G401 (cell line): ENCODE measurements at regions not wholly inside any gene's neighbourhood (a gene's known extent, or its start where the extent isn't known, plus 50 kb on each side); places are given as distances from the start of the nearest gene placed in this dataset.

Experiments used
- DNase-seq: peaks from one replicate; pipeline ENCODE4 v3.0.0-alpha.2; 2015; ENCODE audit warnings: low spot score
- in situ Hi-C: cut with HindIII; loops from 2 replicates; pipeline ENCODE4 v1.10.0; 2016; ENCODE audit warnings: low sequenced_read_pairs, mixed read lengths

DNA sequence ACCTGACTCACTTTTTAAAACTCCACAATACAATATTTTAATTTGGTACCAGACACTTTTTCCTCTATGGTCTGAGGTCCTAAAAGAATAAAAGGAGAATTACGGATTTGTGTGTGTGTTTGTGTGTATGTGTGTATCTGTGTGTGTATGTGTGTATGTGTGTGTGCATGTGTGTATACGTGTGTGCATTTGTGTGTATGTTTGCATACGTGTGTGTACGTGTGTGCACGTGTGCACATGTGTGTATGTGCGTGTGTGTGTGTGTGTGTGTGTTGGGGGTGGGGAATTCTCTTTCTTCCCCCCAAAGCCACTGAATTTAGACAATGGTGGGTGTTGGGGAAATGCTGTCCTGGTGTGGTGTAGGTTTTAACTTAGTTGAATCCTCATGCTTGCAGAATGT is 807.7 kb upstream of the SALL3 start:
- in situ Hi-C loops = no loop called here
- DNase-seq = no peak

DNA sequence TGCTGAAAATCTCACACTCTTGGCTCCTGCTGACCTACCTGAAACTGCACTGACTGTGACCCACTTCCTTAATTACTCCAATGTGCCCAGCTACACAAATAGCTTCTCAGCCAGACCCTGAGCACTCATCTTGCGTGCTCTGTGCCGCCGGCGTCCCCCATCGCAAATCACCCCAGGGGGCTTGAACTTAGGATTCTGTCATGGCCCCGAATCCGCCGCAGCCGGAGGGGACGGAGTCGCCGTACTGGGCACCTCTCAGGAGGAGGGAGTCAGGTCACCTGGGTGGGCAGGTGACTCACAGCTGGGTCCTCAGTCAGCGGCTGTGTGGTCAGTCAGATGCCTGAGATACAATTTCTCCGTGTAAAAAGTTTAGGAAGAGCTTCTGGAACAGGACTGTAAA is 804.9 kb upstream of the SALL3 start:
- in situ Hi-C loops = no loop called here
- DNase-seq = no peak

DNA sequence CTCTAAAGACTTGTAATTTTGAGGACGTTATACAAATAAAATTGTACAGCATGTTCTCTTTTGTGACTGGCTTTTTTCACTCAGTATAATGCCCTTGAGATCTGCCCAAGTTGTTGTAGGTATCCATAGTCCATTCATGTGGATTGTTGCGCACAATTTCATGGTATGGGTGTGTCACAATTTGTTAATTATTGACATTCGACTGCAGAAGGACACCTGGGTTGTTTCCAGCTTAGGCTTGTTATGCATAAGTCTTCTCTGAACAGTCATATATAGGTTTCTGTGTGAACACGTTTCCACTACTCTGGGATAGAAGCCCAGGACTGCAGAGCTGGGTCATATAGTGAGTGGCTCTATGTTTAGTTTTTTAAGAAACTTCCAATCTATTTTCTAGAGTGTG is 800.8 kb upstream of the SALL3 start:
- DNase-seq = no peak
- in situ Hi-C loops = no loop called here

DNA sequence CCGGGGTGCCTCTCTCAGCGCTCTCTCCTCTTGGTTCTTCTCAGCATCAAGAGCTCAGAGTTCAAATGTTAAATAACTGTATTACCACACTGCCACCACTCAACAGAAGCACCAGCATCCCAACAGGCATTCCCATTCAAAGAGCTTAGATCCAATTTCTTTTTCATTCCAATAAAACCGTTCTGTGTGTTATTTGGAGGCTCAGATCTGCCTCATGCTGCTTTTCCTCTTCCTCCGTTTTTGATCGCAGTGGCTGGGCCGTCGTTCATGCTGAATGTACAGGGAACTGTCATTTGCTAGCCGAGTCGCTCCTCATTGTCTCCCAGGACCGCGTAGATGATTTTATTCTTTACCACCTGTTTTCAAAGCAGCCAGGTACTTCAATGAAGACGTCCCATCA is 798.9 kb upstream of the SALL3 start:
- DNase-seq = no peak
- in situ Hi-C loops = no loop called here

DNA sequence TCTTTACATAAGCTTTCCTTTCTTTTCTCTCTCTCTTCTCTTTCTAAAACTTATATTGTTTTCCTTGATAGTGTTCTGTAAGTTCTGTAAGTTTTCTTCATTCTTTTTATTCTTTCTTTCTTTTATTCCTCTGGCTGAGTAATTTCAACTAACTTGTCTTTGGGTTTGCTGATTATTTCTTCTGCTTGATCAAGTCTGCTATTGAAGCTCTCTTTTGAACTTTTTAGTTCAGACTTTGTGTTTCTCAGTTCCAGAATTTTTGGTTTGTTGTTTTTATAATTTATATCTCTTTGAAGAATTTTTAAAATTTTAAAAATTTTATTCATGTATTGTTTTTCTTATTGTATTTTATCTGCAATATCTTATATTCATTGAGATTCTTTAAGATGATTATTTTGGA is 795.8 kb upstream of the SALL3 start:
- in situ Hi-C loops = no loop called here
- no peak for DNase-seq

DNA sequence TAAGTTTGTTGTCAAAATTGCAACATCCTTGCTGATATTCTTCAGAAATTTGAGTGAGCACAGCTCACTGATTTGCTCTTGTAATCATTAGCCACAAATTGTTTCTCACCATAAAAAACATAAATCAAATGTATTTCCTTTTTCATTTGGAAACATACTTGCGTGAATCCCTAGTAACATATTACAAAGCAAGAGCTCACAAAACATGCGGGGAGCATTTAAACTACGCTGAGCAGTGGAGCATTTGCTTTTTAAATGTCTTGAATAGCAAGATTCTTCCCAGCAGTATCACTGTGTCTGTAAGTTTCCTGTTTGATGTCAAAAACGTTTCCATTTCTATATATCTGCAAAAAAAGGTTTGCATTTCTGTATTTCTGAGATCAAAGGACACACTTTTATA is 788.3 kb upstream of the SALL3 start:
- DNase-seq = no peak
- in situ Hi-C loops = no loop called here

DNA sequence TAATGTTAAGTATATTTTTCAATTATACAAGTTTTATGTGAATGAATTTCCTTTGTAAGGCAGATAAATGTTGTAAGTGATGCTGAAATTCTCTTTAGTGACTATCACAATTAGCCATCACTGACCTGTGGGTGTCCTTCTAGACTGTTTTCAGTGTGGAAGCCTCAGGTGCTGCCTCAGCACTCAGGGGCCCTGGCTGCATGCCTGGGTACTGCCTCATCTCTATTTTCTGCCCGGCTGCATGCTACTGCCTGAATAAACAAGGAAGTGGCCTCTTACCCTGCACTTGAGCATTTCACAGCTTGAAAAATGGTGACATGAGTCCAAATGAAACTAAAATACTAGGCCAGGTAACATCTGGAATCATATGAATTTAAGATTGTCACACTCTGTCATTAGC is 787.6 kb upstream of the SALL3 start:
- in situ Hi-C loops = no loop called here
- DNase-seq = peak; percentile 7

DNA sequence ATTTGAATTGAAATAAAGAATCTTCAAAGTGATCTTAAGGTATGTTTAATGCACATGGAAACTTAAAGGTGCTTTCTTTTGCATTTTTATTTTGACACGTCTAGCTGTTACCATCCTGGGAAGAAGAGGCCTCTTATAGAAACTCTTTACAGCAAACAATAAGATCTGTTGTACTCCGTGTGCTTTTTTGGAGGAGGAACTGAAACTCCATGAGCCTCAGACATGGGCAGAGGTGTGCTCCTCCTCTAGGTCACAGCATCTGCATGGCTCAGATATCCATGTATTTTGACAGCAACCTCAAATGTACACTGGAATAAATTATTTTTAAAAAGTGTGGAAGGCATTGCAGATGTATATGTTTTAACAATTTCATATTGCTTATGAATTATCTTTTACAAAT is 783.3 kb upstream of the SALL3 start:
- in situ Hi-C loops = no loop called here
- DNase-seq = no peak

DNA sequence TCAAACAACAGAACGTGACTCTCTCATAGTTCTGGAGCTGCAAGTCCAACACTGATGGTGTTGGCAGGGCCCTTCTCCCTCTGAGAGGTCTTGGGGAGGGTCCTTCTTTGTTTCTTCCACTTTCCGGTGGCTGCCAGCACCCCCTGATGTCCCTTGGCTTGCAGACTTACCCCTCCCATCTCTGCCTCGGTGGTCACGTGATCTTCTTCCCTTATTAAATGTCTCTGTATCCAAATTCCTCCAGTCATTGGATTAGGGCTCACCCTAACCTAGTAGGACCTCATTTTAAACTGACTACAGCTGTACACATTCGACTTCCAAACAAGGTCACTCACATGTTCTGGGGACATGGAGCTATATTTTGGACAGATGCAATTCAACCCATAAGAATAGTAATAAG is 780.6 kb upstream of the SALL3 start:
- DNase-seq = no peak
- in situ Hi-C loops = no loop called here

DNA sequence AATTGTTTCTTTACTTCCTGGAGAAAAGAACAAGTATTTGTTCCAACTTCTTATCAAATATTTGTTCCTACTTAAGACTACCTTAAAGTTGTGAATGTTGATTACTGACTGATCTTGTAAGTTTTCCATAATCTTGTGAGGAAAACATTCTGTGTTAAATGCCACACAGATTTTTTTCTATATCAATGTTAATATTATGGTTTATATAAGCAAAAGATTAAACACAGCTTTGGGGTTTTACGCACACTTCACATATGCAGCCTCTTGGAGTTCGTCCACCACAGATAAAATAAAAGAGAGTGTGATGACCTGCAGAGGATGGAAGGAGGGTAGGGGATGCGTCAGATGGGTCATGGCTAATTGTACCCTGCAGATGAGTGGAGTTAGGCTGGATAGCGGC is 780.0 kb upstream of the SALL3 start:
- in situ Hi-C loops = no loop called here
- no peak for DNase-seq

DNA sequence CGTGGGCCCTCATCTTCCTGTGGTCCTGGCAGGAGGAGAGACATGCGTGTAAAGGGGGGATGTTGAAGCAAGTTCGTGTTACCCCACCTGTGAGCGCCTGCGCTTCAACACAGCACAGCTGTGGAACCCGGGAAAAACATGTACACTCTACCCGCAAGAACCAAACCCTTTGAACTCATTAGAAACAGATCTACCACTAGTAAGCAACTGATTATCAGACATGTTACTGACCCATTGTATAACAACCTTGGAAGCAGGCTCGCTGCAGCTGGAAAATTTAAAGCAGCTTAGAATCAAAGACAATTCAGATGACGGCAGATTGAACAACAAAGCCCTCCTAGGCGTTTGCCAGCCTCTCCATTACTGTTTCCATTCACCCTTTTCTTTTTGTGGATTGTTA is 771.7 kb upstream of the SALL3 start:
- no peak for DNase-seq
- in situ Hi-C loops = no loop called here

DNA sequence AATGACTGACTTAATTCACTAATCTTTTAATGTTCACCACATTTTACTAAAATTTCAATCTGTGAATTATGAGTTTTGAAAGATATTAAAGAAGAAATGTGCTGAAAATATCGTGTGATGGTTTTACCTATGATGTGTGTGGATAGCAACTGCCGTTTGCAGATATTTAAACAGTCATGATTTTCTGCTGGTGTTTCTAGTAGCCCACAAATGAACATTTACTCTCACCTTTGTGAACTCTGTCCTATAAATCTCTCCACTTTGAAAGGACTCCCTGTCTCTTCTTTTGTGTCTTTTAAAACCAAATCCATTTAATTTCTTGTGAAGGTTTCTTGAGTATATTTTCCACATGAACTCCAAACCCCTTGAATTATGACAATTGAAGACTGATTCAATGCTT is 771.2 kb upstream of the SALL3 start:
- in situ Hi-C loops = no loop called here

DNA sequence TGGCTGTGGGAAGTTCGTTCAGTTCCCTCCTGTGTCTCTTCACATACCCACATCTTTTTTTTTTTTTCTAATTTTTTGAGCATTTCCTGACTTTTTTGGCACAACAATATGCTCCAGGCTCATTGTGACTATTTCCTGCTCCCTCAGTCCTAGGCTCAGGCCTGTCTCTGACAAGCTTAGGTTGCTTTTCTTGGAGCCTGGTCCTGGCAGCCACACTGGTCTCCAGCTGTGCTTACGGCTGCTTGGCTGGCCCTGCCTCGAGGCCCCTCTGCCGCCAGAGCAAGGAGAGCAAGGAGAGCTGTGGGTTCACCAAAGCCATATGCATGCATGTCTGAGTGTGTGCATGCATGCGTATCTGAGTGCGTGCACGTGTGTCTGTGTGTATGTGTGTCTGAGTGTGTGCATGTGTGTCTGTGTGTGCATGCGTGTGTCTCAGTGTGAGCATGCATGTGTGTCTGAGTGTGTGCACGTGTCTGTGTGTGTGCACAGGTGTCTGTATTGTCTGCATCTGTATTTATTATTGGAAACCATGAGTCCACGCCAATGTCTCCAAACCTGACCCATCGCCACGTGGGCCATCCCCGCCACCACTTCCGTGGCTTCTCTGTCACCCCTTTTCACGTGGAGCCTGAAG is 766.1 kb upstream of the SALL3 start:
- no peak for DNase-seq
- in situ Hi-C loops = no loop called here

More for the DNA sequence above, 771.2 kb upstream of the SALL3 start:
- no peak for DNase-seq

DNA sequence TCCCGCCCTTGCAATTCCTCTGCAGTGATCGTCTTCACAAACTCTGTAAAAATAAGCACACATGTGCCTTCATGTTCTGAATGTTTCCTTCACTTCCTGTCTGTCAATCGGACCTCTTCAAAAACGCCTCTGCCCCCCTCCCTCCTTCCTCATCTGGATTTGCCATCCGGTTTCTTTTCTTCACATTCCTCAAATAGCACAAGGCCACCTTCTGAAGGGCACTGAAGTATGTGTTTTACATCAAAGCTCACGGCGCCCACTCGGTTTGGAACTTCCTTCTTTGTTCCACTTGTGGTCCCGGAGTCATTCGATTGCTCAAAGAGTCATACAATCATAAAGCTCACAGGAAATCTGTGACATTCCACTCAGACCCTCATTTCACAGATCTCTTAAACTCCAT is 758.1 kb upstream of the SALL3 start:
- in situ Hi-C loops = no loop called here
- DNase-seq = no peak

DNA sequence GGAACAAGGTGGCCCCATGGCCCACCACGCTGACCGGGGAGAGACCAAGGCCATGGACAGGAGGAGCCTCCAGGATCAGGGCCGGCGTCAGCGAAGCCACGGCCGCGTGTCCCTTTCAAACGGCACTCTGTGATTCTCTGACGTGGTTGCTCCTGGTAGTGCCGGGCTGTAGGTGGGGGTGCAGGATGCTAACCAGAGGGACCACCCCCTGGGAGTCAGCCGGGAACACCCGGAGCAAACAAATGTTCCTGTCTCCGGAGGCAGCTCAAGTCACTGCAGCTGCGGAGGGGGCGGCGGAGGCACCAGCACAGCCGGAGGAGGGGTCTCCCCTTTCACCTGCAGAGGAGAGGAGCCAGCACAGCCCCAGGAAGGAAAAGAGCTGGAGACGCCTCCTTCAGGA is 750.6 kb upstream of the SALL3 start:
- in situ Hi-C loops = no loop called here
- no peak for DNase-seq

DNA sequence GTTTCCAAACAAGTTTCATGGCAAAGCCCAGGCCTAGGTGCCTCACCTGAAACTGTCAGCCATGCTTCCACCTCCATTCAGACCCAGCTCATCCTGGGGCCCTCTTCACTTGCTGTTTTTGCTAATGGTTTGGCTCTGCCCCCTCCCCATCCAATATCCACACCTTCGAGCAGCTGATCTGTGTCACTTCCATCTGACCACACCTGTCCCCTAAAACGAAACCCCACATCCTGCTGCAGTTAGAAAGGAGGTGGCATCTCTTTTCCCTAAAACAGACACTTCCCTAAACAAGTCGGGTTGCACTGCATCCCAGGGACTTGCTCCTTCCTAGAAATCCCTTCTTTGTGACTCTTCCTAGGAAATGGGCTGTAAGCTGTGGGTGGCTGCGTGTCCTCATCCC is 748.7 kb upstream of the SALL3 start:
- in situ Hi-C loops = no loop called here
- DNase-seq = no peak

DNA sequence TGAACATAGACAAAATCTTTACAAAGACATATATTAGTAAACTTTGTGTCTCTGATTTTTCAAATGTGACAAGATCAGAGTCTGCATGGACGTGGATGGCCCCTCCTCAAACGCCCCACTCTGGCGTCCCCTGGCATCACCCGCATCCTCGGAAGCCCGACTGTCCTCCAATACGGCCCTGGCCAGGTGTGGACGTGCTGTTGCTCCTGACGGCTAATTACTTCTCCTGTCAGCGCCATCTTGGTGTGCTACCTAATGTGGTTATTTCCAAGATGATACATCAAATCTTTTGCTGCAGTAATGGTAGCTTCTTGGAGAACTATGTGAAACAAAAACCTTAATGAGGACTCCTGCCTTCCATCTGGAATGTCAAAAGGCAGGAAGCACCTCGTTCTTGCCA is 747.4 kb upstream of the SALL3 start:
- no peak for DNase-seq
- in situ Hi-C loops = no loop called here

DNA sequence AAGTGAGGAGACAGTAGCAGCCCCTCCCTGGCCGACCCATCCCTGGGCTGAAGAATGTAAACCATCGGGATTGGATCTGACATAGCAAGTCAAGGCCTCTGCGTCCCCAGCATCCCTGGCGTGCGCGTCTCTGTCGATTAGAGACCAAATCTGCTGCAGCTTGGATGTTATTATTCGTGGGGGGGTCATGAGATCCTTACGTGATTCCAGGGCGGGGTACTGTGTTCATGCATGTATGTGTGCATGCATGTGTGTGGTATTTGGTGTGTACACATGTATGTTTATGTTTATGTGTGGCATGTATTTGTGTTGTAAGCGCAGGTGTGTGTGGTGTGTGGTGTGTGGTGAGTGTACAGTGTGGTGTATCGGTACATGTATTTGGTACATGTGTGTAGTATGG is 741.8 kb upstream of the SALL3 start:
- no peak for DNase-seq
- in situ Hi-C loops = no loop called here

DNA sequence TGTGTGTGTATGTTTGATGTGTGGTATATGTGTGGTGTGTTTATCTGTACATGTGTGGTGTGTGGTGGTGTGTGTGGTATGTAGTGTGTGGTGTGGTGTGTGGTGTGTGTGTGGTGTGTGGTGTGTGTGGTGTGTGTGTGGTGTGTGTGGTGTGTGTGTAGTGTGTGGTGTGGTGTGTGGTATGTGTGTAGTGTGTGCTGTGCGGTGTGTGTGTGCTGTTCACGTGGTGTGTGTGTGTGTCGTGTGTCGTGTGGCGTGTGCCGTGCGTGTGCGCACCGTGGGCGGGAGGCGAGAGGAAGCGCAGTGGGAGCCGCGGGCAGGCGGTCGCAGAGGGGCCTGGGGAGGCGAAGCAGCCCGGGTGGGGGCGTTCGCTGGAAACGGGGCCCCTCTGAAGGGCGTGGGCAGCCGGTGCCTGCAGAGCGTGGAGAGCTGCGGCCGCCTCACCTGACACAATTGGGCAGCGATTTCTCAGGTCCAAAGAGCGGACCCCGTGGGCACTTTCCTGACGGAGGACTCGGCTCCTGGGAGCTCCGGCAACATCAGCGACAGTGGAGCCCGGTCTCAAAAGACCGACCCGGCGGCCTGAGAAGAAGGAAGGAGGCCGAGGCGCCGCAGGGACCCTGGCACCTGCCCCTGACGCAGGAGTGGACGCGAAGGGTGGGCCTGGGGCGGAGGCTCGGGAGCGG is 741.1 kb upstream of the SALL3 start:
- in situ Hi-C loops = no loop called here
- no peak for DNase-seq

DNA sequence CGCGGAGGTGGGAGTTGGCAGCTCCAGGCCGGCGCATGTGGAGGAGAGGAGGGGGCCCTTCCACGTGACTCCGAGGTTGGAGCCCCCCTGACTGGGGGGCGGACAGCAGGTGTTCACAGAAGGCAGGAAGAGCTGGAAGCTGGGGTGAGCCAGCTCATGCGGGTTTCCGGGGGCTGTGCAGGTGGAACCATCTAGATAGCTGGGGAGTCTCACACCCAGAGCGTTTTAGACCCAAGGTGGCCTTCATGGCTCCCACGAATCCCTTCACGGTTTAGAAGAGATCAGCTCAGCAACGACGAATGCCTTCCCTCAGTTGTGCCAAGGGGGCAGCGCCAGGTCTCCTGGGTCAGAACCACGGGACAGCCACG is 740.5 kb upstream of the SALL3 start:
- DNase-seq = no peak
- in situ Hi-C loops = no loop called here

DNA sequence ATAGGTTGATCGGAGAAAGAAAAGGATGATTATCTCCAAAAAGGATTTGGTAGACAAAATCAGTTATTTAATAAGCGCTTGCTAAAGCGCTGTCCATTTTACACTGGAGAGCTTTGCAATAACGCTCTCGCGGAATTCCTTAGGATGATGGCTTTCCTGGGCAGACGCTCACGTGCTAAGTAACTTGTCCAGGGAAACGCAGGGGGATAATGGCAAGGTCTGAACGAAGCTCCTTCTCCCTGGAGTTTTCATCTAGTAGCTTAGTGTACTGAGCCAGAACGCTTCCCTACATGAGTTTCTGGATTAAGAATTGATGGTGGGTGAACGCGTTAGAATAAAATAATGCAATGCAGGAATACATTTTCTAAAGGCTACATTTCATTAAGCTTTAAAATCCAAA is 739.5 kb upstream of the SALL3 start:
- in situ Hi-C loops = no loop called here

More for the DNA sequence above, 739.5 kb upstream of the SALL3 start:
- no peak for DNase-seq
